IMR-90 (cell line): ENCODE measurements at regions not wholly inside any gene's neighbourhood (a gene's known extent, or its start where the extent isn't known, plus 50 kb on each side); places are given as distances from the start of the nearest gene placed in this dataset.

Experiments
- BHLHE40 ChIP-seq: fragments of 150-350 bp; IDR thresholded peaks from 2 replicates; pipeline ENCODE4 v1.6.1; 2016; ENCODE audit warnings: mild to moderate bottlenecking, low read depth, low read length
- CEBPB ChIP-seq: IDR thresholded peaks from 2 replicates; pipeline ENCODE4 v1.6.1; 2012; ENCODE audit warnings: low read depth, low read length, improper control_type of control experiment
- CTCF ChIP-seq: conservative IDR thresholded peaks from 2 replicates; pipeline ENCODE4 v1.5.1; 2012; ENCODE audit warnings: mild to moderate bottlenecking, low read depth, low read length, improper control_type of control experiment
- ELK1 ChIP-seq: fragments of 150-350 bp; IDR thresholded peaks from 2 replicates; pipeline ENCODE4 v1.6.1; 2016; ENCODE audit warnings: low read depth, mild to moderate bottlenecking, low read length, moderate library complexity, borderline replicate concordance
- MAFK ChIP-seq: IDR thresholded peaks from 2 replicates; pipeline ENCODE4 v1.6.1; 2012; ENCODE audit warnings: low read depth, low read length, improper control_type of control experiment
- MAZ ChIP-seq: IDR thresholded peaks from 2 replicates; pipeline ENCODE4 v1.6.1; 2012; ENCODE audit warnings: low read depth, mild to moderate bottlenecking, low read length, improper control_type of control experiment, moderate library complexity, borderline replicate concordance
- MXI1 ChIP-seq: IDR thresholded peaks from 2 replicates; pipeline ENCODE4 v1.6.1; 2012; ENCODE audit warnings: low read depth, mild to moderate bottlenecking, low read length, moderate library complexity, borderline replicate concordance
- NFE2L2 ChIP-seq: fragments of 150-350 bp; IDR thresholded peaks from 2 replicates; pipeline ENCODE4 v1.6.1; 2016; ENCODE audit warnings: low read depth, mild to moderate bottlenecking, low read length
- POLR2A ChIP-seq: IDR thresholded peaks from 2 replicates; pipeline ENCODE4 v1.6.1; 2012; ENCODE audit warnings: mild to moderate bottlenecking, low read depth, low read length
- RAD21 ChIP-seq: IDR thresholded peaks from 2 replicates; pipeline ENCODE4 v1.6.1; 2012; ENCODE audit warnings: low read length, improper control_type of control experiment
- RCOR1 ChIP-seq: IDR thresholded peaks from 2 replicates; pipeline ENCODE4 v1.6.1; 2012; ENCODE audit warnings: mild to moderate bottlenecking, low read length, improper control_type of control experiment; ENCODE audit not compliant: insufficient replicate concordance
- RFX5 ChIP-seq: IDR thresholded peaks from 2 replicates; pipeline ENCODE4 v1.8.0; 2012; ENCODE audit warnings: low read depth, mild to moderate bottlenecking, low read length, moderate library complexity
- USF2 ChIP-seq: fragments of 150-350 bp; IDR thresholded peaks from 2 replicates; pipeline ENCODE4 v1.6.1; 2017; ENCODE audit warnings: mild to moderate bottlenecking, antibody characterized with exemption, low read length, low read depth

- TF ChIP-seq USF2, result no peak
- TF ChIP-seq POLR2A, result no peak
- TF ChIP-seq CTCF, result no peak
- peak; percentile 55 for TF ChIP-seq MAFK
- no peak for TF ChIP-seq MAZ
- TF ChIP-seq RAD21, result no peak
- no peak for TF ChIP-seq NFE2L2
- no peak for TF ChIP-seq MXI1
- no peak for TF ChIP-seq BHLHE40
- TF ChIP-seq ELK1, result no peak
- TF ChIP-seq RFX5, result no peak
- TF ChIP-seq RCOR1, result no peak
- TF ChIP-seq CEBPB, result no peak
These were observed 308.8 kb downstream of the SPRY1 start for GRCh38 chr4:123705419-123705818.
